ENCODE measurements at regions not wholly inside any gene's neighbourhood (a gene's known extent, or its start where the extent isn't known, plus 50 kb on each side); places are given as distances from the start of the nearest gene placed in this dataset.

DNA sequence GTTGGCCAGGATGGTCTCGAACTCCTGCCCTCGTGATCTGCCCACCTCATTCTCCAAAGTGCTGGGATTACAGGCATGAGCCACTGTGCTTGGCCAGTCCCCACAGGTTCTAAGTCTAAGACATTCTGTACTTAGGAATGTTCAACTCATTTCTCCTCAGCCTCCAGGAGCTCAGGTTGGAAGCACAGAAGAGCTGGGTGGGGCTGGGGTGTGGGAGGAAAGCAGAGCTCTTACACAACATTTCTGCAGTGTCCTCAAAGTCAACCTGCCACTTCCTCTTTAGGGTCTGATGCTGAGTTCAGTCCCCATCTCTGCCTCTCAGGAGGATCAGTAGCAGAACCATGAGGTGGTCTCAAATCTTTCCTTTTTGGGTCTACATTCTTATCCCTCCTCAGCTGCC is 75.5 kb downstream of the MRPL46 start:
- Histone ChIP-seq H3K9me3 (ENCODE audit: low read length) (no peaks in the 10 kb centered on the region), H3K4me2 (ENCODE audit: low read length) (no peak overlapping the region), H3K79me2 (ENCODE audit: insufficient read depth, low read depth, low read length) (no peaks in the 10 kb centered on the region), H3K9me2 (ENCODE audit: insufficient read depth, low read length) (no peaks in the 10 kb centered on the region), H3K27ac (ENCODE audit: low read depth, low read length, poor library complexity, severe bottlenecking) (no peak overlapping the region), H3K4me1 (ENCODE audit: insufficient read depth, low read length, poor library complexity, severe bottlenecking) (peaks cover 23% of the 10 kb centered on the region), H2AFZ (ENCODE audit: low read length) (no peak overlapping the region), H3K4me3 (ENCODE audit: low read depth, low read length, poor library complexity, severe bottlenecking) (no peak overlapping the region), H4K20me1 (ENCODE audit: insufficient read depth, low read length) (no peaks in the 10 kb centered on the region), H3K36me3 (ENCODE audit: insufficient read depth, low read length) (no peaks in the 10 kb centered on the region)
- ChIA-PET POLR2A (interaction anchor here (1.0 to 1.2 kb wide), 2 partner anchors 10 to 23 kb away, joined by 4 to 6 read pairs; no protein-coding TSS in a partner anchor), CTCF (ENCODE audit: unreplicated experiment) (interaction anchor here (0.6 to 1.1 kb wide), 3 partner anchors 11 to 76 kb away, joined by 3 to 4 read pairs (median 3); no protein-coding TSS in a partner anchor)
- intact Hi-C loops (cut with micrococcal nuclease; ENCODE audit: unreplicated experiment): no loop called here
- DNase-seq (ENCODE audit: low spot score): peak; percentile 40
- BruUV-seq (replicated peaks): no TSS peak
- TF ChIP-seq, protein P1, sequence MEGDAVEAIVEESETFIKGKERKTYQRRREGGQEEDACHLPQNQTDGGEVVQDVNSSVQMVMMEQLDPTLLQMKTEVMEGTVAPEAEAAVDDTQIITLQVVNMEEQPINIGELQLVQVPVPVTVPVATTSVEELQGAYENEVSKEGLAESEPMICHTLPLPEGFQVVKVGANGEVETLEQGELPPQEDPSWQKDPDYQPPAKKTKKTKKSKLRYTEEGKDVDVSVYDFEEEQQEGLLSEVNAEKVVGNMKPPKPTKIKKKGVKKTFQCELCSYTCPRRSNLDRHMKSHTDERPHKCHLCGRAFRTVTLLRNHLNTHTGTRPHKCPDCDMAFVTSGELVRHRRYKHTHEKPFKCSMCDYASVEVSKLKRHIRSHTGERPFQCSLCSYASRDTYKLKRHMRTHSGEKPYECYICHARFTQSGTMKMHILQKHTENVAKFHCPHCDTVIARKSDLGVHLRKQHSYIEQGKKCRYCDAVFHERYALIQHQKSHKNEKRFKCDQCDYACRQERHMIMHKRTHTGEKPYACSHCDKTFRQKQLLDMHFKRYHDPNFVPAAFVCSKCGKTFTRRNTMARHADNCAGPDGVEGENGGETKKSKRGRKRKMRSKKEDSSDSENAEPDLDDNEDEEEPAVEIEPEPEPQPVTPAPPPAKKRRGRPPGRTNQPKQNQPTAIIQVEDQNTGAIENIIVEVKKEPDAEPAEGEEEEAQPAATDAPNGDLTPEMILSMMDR (conservative IDR thresholded peaks at IDR 0.05; ENCODE audit: low read length): no peak
- no peak for TF ChIP-seq EZH2phosphoT487 (IDR thresholded peaks at IDR 0.05; ENCODE audit: borderline replicate concordance, low read depth, low read length)

DNA sequence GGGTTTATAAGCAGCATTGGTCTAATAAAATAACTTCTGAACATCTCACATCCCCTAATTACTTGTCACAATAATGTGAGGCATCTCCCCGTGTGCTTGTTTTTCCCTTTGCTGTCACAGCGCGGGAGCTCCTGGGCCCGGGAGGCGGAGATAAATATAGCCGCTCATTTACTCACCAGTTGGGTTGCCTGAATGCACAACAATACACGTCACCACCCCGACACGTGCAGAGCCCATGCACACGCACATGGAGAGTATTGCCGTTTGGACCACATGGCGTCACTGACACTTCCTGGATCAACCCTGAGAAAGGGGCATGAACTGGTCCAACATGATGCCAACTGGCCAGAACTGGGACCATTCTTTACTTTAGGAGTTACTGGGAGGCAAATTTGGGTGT is 76.2 kb downstream of the MRPL46 start:
- no peaks in the 10 kb centered on the region for H4K20me1 ChIP-seq (ENCODE audit: insufficient read depth, low read length)
- no peaks in the 10 kb centered on the region for H3K9me3 ChIP-seq (ENCODE audit: low read length)
- H3K27ac ChIP-seq (ENCODE audit: low read depth, low read length, poor library complexity, severe bottlenecking): no peak overlapping the region
- TF ChIP-seq, protein P1 (conservative IDR thresholded peaks at IDR 0.05; ENCODE audit: low read length): no peak
- no peaks in the 10 kb centered on the region for H3K36me3 ChIP-seq (ENCODE audit: insufficient read depth, low read length)
- H3K4me3 ChIP-seq (ENCODE audit: low read depth, low read length, poor library complexity, severe bottlenecking): no peak overlapping the region
- H2AFZ ChIP-seq (ENCODE audit: low read length): no peak overlapping the region
- no peaks in the 10 kb centered on the region for H3K79me2 ChIP-seq (ENCODE audit: insufficient read depth, low read depth, low read length)
- ChIA-PET CTCF (ENCODE audit: unreplicated experiment) (interaction anchor here (0.6 kb wide), 2 partner anchors 11 to 75 kb away, joined by 3 read pairs; no protein-coding TSS in a partner anchor), POLR2A (no interaction called here)
- intact Hi-C loops (cut with micrococcal nuclease; ENCODE audit: unreplicated experiment): no loop called here
- BruUV-seq (replicated peaks): no TSS peak
- H3K4me2 ChIP-seq (ENCODE audit: low read length): no peak overlapping the region
- no peak for DNase-seq (ENCODE audit: low spot score)
- peaks cover 23% of the 10 kb centered on the region for H3K4me1 ChIP-seq (ENCODE audit: insufficient read depth, low read length, poor library complexity, severe bottlenecking)
- H3K9me2 ChIP-seq (ENCODE audit: insufficient read depth, low read length): no peaks in the 10 kb centered on the region

DNA sequence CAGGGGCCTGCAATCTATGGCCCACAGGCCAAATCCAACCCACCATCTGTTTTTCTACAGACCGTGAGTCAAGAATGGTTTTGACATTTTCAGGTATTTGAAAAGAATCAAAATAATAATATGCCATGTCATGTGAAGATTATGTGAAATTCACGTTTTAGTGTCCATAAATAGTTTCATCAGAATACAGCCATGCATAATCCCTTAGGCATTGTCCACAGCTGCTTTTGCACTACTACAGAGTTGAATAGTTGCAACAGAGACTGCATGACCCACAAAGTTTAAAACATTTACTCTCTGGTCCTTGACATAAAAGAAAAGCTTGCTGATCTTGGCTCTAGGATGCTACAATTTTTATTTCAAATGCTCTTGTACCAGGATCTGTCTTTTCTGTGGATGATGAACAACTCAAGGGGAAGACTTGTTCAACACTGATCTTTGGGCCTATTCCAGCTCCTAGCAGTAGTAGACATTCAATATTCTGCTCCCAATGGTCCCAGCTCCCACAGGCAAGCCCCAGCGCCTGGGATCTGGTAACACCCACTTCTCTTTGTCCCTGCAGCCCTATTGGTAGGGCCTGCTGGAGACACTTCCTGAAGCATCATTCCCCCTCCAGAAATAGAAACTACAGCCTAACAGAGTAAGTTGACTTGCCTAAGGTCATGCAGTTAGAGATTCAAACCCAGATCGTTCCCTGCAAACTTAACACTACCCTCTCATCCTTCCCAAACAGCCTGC is 76.9 kb downstream of the MRPL46 start:
- POLR2A ChIA-PET: interaction anchor here (1.1 kb wide), 1 partner anchor 11 kb away, joined by 4 read pairs; no protein-coding TSS in a partner anchor
- Histone ChIP-seq H3K27ac (ENCODE audit: low read depth, low read length, poor library complexity, severe bottlenecking) (no peak overlapping the region), H3K4me3 (ENCODE audit: low read depth, low read length, poor library complexity, severe bottlenecking) (no peak overlapping the region), H3K4me1 (ENCODE audit: insufficient read depth, low read length, poor library complexity, severe bottlenecking) (peaks cover 23% of the 10 kb centered on the region), H3K4me2 (ENCODE audit: low read length) (no peak overlapping the region), H2AFZ (ENCODE audit: low read length) (no peak overlapping the region), H4K20me1 (ENCODE audit: insufficient read depth, low read length) (no peaks in the 10 kb centered on the region), H3K36me3 (ENCODE audit: insufficient read depth, low read length) (no peaks in the 10 kb centered on the region), H3K9me2 (ENCODE audit: insufficient read depth, low read length) (no peaks in the 10 kb centered on the region), H3K79me2 (ENCODE audit: insufficient read depth, low read depth, low read length) (no peaks in the 10 kb centered on the region), H3K9me3 (ENCODE audit: low read length) (no peaks in the 10 kb centered on the region)
- intact Hi-C loops (cut with micrococcal nuclease; ENCODE audit: unreplicated experiment): no loop called here
- CTCF ChIA-PET (ENCODE audit: unreplicated experiment): no interaction called here
- TF ChIP-seq EZH2phosphoT487 (IDR thresholded peaks at IDR 0.05; ENCODE audit: borderline replicate concordance, low read depth, low read length): no peak
- TF ChIP-seq, protein P1 (conservative IDR thresholded peaks at IDR 0.05; ENCODE audit: low read length): no peak
- no TSS peak for BruUV-seq (replicated peaks)
- DNase-seq (ENCODE audit: low spot score): no peak

Data from OCI-LY7 (cell line).